ENCODE measurements at regions not wholly inside any gene's neighbourhood (a gene's known extent, or its start where the extent isn't known, plus 50 kb on each side); places are given as distances from the start of the nearest gene placed in this dataset.

DNA sequence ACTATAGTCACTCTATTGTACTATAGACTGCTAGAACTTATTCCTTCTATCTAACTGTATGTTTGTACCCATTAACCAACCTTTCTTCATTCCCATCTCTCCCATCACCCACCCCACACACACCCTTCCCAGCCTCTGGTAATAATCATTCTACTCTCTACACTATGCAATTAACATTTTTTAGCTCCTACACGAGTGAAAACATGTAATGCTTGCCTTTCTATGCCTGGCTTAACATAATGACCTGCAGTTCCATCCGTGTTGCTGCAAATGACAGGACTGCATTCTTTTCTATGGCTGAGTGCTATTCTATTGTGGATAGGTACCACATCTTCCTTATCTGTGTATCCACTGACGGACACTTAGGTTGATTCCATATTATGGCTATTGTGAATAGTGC lies 95.5 kb downstream of the ALDH8A1 start:
- no peak overlapping the region for H3K9ac ChIP-seq (ENCODE audit: low read length)
- H3K9me2 ChIP-seq (replicated peaks; ENCODE audit: insufficient read depth, low read length): no peaks in the 10 kb centered on the region
- no peak for DNase-seq
- no peaks in the 10 kb centered on the region for H3K27me3 ChIP-seq (replicated peaks; ENCODE audit: insufficient read depth, low read length)
- no peaks in the 10 kb centered on the region for H3K79me2 ChIP-seq (ENCODE audit: low read length)
- H3K9me3 ChIP-seq (replicated peaks; ENCODE audit: insufficient read depth, low read length): no peaks in the 10 kb centered on the region
- H3K4me2 ChIP-seq (ENCODE audit: low read depth, low read length): no peak overlapping the region
- no peaks in the 10 kb centered on the region for H3F3A ChIP-seq (ENCODE audit: insufficient read depth, low read length)
- H3K27ac ChIP-seq (ENCODE audit: low read length): no peak overlapping the region
- no peaks in the 10 kb centered on the region for H3K4me1 ChIP-seq (ENCODE audit: low read length)
- TF ChIP-seq EZH2 (optimal IDR thresholded peaks at IDR 0.05; ENCODE audit: low read depth, low read length): no peak
- no peak for TF ChIP-seq EZH2phosphoT487 (IDR thresholded peaks at IDR 0.05; ENCODE audit: low read length)
- TF ChIP-seq CTCF (IDR thresholded peaks at IDR 0.05; ENCODE audit: low read length): no peak
- no peaks in the 10 kb centered on the region for H3K36me3 ChIP-seq (replicated peaks; ENCODE audit: insufficient read depth, low read length)
- no peaks in the 10 kb centered on the region for H4K20me1 ChIP-seq (ENCODE audit: insufficient read depth, low read length)
- H2AFZ ChIP-seq (ENCODE audit: low read length): no peak overlapping the region
- H3K4me3 ChIP-seq (ENCODE audit: low read length): no peak overlapping the region

- no peaks in the 10 kb centered on the region for H3K27me3 ChIP-seq (replicated peaks; ENCODE audit: insufficient read depth, low read length)
- no peaks in the 10 kb centered on the region for H3K4me1 ChIP-seq (ENCODE audit: low read length)
- no peak overlapping the region for H3K4me2 ChIP-seq (ENCODE audit: low read depth, low read length)
- H3K4me3 ChIP-seq (ENCODE audit: low read length): no peak overlapping the region
- no peaks in the 10 kb centered on the region for H4K20me1 ChIP-seq (ENCODE audit: insufficient read depth, low read length)
- H3K9ac ChIP-seq (ENCODE audit: low read length): no peak overlapping the region
- no peak for DNase-seq
- H3K79me2 ChIP-seq (ENCODE audit: low read length): no peaks in the 10 kb centered on the region
- no peaks in the 10 kb centered on the region for H3K9me3 ChIP-seq (replicated peaks; ENCODE audit: insufficient read depth, low read length)
- no peak overlapping the region for H2AFZ ChIP-seq (ENCODE audit: low read length)
- no peaks in the 10 kb centered on the region for H3K9me2 ChIP-seq (replicated peaks; ENCODE audit: insufficient read depth, low read length)
- TF ChIP-seq EZH2 (optimal IDR thresholded peaks at IDR 0.05; ENCODE audit: low read depth, low read length): no peak
- TF ChIP-seq CTCF (IDR thresholded peaks at IDR 0.05; ENCODE audit: low read length): no peak
- no peak for TF ChIP-seq EZH2phosphoT487 (IDR thresholded peaks at IDR 0.05; ENCODE audit: low read length)
- no peak overlapping the region for H3K27ac ChIP-seq (ENCODE audit: low read length)
- no peaks in the 10 kb centered on the region for H3F3A ChIP-seq (ENCODE audit: insufficient read depth, low read length)
- no peaks in the 10 kb centered on the region for H3K36me3 ChIP-seq (replicated peaks; ENCODE audit: insufficient read depth, low read length)
Observed at GRCh38 chr6:134853111-134854055, 96.5 kb downstream of the ALDH8A1 start.

- H3K4me1 ChIP-seq (ENCODE audit: low read length): no peaks in the 10 kb centered on the region
- no peaks in the 10 kb centered on the region for H4K20me1 ChIP-seq (ENCODE audit: insufficient read depth, low read length)
- no peak overlapping the region for H3K4me2 ChIP-seq (ENCODE audit: low read depth, low read length)
- H3K27me3 ChIP-seq (replicated peaks; ENCODE audit: insufficient read depth, low read length): no peaks in the 10 kb centered on the region
- no peaks in the 10 kb centered on the region for H3K9me3 ChIP-seq (replicated peaks; ENCODE audit: insufficient read depth, low read length)
- H3K79me2 ChIP-seq (ENCODE audit: low read length): no peaks in the 10 kb centered on the region
- no peak overlapping the region for H3K9ac ChIP-seq (ENCODE audit: low read length)
- H3K27ac ChIP-seq (ENCODE audit: low read length): no peak overlapping the region
- no peak overlapping the region for H3K4me3 ChIP-seq (ENCODE audit: low read length)
- no peak for DNase-seq
- H3F3A ChIP-seq (ENCODE audit: insufficient read depth, low read length): no peaks in the 10 kb centered on the region
- H3K36me3 ChIP-seq (replicated peaks; ENCODE audit: insufficient read depth, low read length): no peaks in the 10 kb centered on the region
- H3K9me2 ChIP-seq (replicated peaks; ENCODE audit: insufficient read depth, low read length): no peaks in the 10 kb centered on the region
- no peak overlapping the region for H2AFZ ChIP-seq (ENCODE audit: low read length)
- no peak for TF ChIP-seq EZH2phosphoT487 (IDR thresholded peaks at IDR 0.05; ENCODE audit: low read length)
Observed at GRCh38 chr6:134851548-134851947, 98.4 kb downstream of the ALDH8A1 start.
